GM12874 (cell line): ENCODE measurements at regions not wholly inside any gene's neighbourhood (a gene's known extent, or its start where the extent isn't known, plus 50 kb on each side); places are given as distances from the start of the nearest gene placed in this dataset.

Experiments used
- TF ChIP-seq, protein P1 (sequence below): IDR thresholded peaks from 2 replicates; pipeline ENCODE4 v1.5.1; 2011; ENCODE audit warnings: low read depth, mild to moderate bottlenecking, control low read depth, low read length, moderate library complexity; ENCODE audit not compliant: insufficient read depth

DNA sequence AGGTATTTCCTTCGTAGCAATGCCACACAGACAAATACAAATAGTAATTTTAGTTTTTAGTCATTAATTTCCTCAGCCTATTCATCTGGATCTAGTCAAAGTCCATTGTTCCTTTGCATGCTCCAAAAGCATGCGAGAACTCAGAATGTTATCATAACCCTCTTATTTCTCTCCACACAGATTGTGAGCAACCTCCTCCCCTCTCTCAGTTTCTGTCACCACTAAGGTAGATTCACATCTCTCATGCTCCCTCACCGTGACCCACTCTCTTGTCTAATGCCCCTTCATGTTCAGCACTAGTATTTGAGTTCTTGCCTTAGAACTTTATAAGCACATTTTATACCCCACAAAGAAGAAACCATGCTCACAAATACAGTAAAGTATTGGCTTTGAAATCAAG is 582.4 kb downstream of the PLA2G4A start:
- TF ChIP-seq, protein P1, sequence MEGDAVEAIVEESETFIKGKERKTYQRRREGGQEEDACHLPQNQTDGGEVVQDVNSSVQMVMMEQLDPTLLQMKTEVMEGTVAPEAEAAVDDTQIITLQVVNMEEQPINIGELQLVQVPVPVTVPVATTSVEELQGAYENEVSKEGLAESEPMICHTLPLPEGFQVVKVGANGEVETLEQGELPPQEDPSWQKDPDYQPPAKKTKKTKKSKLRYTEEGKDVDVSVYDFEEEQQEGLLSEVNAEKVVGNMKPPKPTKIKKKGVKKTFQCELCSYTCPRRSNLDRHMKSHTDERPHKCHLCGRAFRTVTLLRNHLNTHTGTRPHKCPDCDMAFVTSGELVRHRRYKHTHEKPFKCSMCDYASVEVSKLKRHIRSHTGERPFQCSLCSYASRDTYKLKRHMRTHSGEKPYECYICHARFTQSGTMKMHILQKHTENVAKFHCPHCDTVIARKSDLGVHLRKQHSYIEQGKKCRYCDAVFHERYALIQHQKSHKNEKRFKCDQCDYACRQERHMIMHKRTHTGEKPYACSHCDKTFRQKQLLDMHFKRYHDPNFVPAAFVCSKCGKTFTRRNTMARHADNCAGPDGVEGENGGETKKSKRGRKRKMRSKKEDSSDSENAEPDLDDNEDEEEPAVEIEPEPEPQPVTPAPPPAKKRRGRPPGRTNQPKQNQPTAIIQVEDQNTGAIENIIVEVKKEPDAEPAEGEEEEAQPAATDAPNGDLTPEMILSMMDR, result no peak

GRCh38 chr1:187413405-187414169 is 584.8 kb downstream of the PLA2G4A start:
- TF ChIP-seq, protein P1, result no peak

- TF ChIP-seq, protein P1, result no peak
Measured at GRCh38 chr1:187415065-187415464, 586.3 kb downstream of the PLA2G4A start.

DNA sequence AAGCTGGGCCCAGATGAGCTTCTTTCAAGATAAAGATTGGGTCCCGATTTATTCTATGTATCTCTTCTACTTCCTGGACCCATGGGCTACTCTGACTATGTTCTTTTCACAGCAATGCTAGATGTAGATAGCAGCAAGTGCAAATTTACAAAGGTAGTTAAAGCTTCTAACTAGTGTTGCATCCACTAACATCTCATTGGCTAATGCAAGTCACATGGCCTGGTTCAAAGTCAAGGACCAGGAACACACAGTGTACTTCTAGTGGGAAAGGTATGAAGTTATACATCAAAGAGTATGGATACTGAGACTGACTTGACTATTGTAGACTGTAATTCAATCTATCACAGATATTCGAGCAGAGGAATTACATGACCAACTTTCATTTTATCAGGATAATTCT is 588.8 kb downstream of the PLA2G4A start:
- TF ChIP-seq, protein P1, result no peak

- TF ChIP-seq, protein P1, result no peak
Measured at GRCh38 chr1:187433598-187433997, 604.8 kb downstream of the PLA2G4A start.

GRCh38 chr1:187442603-187443002 is 613.9 kb downstream of the PLA2G4A start:
- TF ChIP-seq, protein P1, result no peak

DNA sequence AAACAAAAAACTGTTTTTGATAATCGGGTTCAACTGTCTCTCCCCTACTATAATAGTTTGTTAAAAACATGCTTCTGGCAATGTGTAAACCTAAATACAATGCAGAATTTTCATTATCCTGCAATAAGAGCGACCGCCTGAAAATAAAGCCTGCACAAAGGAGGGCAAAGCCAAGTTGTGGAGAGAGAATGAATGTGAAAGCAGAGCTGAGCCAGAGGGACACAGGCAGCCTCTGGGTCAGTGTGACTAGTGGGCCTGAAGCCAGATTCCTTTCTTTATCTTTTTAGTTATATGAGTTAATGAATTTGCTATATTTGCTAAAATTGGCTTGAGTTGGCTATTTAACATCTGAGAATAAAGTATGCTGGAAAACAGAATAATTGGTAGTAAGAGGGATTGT is 615.2 kb downstream of the PLA2G4A start:
- TF ChIP-seq, protein P1, result no peak
